ENCODE measurements at regions not wholly inside any gene's neighbourhood (a gene's known extent, or its start where the extent isn't known, plus 50 kb on each side); places are given as distances from the start of the nearest gene placed in this dataset.
"Not testable (repeated sequence)": the region's sequence is repeated elsewhere in the genome, so short reads cannot be mapped to it uniquely, and the experiment has no call there.

GRCh38 chr11:89545691-89546090, 54.5 kb upstream of the NOX4 start:
- no peak for DNase-seq

GRCh38 chr11:89555781-89556180, 64.6 kb upstream of the NOX4 start:
- not testable (repeated sequence) for DNase-seq

- peak; percentile 37 for DNase-seq
Observed at GRCh38 chr11:89556731-89557707, 65.8 kb upstream of the NOX4 start.

GRCh38 chr11:89560598-89560997, 69.4 kb upstream of the NOX4 start:
- DNase-seq, result not testable (repeated sequence)

- not testable (repeated sequence) for DNase-seq
Observed at GRCh38 chr11:89562731-89563130, 71.6 kb upstream of the NOX4 start.

DNA sequence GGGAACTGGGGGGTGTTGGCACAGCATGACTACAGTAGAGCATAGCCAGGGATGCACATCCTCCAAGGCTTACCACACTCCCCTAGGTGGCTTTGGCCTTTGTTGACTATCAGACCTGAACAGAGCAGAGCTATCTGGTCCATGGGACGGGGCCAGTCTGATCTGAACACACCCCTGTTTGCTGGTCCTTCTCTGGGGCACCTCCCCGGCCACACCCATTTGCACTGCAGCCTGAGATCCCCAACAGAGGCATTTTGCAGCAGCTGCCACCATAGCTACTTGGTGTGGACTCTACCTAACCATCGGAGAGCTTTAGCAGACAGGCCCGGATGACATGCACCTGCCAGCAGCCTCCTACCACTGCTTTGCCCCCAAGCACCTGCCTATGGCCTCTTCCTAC, 75.8 kb upstream of the NOX4 start:
- no peak for DNase-seq

DNA sequence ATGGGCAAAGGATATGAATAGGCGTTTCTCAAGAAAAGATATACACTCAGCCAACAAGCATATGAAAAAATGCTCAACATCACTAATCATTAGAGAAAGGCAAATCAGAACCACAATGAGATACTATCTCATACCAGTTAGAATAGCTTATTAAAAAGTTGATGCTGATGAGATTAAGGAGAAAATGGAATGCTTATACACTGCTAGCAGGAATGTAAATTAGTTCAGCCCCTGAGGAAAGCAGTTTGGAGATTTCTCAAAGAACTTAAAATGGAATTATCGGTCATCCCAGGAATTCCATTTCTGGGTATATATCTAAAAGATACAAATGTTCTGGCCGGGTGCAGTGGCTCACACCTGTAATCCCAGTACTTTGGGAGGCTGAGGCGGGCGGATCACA, 78.2 kb upstream of the NOX4 start:
- not testable (repeated sequence) for DNase-seq

DNA sequence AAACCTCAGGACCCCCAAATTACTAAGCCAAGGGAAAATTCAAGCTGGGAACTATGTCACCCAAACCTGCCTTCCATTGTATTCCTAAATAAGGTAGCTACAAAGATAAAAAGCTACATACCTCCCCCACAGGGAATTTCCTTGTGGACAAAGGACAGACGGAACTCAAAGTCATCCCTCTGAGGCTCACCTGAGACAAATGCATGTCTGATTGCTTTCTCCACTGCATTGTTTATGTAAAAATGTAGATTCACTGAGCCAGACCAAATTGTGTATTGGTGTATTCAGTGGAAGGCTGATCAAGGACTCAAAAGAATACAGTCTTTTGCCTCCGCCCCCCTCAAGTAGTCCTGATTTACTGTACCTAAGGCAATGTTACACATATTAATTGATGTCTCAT, 80.5 kb upstream of the NOX4 start:
- not testable (repeated sequence) for DNase-seq

DNA sequence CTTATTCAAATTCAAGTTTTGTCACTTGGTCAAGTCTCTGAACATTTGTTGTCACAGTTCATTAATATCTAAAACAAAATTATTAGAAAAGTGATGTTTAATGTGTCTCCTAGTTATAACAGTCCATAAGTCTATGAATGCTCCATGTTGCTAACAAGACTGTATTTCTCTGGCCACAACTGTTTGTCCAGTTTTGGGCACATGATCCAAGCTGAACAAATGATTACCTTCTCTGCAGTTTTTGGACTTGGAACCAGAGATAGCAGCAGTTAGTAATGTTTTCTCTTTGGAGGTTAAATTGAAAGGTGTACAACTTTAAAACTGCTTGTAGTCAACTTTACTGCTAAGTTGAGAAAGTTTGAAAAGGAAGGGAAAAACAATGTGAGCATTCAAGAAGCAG, 84.7 kb upstream of the NOX4 start:
- DNase-seq, result not testable (repeated sequence)

GRCh38 chr11:89577428-89577827, 86.3 kb upstream of the NOX4 start:
- not testable (repeated sequence) for DNase-seq

DNA sequence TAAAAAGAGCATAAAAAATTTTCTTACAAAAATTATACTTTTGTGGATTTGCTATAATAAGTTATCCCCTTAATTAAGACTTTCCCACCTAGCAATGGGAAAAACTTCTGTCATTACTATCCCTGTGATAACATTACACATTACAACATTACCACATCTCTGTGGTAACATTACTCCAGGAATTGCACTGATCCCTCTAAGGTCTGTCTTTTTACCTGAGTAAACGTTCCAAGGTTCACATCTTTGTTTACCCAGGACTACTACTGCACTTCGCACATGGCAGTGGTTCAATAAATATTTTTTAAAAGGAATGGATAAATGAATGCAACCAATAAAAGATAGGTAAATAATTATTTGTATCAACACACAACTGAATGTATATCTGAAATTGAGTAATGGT, 92.4 kb upstream of the NOX4 start:
- DNase-seq, result no peak

DNA sequence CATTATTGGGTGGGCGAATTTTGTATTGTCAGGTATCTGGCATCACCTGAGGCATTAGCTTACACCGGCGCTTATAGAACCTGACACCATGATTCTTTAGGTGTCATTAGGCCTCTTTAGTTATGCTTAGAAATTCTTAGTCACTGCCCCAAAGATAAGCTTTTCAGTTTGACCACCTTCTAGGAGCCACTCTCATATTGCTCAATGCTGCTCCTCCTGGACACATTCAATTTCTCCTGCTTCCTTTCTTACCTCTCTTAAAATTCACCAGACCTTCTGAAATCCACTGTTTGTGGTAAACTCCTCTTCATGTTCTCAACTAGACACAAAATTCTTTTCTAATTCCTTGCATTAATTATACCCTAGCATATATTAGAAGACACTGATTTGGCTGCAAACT, 93.9 kb upstream of the NOX4 start:
- not testable (repeated sequence) for DNase-seq

- not testable (repeated sequence) for DNase-seq
Observed at GRCh38 chr11:89585471-89585870, 94.3 kb upstream of the NOX4 start.

GRCh38 chr11:89589413-89589812, 98.2 kb upstream of the NOX4 start:
- not testable (repeated sequence) for DNase-seq

GRCh38 chr11:89590008-89590632, 98.9 kb upstream of the NOX4 start:
- DNase-seq, result not testable (repeated sequence)

DNA sequence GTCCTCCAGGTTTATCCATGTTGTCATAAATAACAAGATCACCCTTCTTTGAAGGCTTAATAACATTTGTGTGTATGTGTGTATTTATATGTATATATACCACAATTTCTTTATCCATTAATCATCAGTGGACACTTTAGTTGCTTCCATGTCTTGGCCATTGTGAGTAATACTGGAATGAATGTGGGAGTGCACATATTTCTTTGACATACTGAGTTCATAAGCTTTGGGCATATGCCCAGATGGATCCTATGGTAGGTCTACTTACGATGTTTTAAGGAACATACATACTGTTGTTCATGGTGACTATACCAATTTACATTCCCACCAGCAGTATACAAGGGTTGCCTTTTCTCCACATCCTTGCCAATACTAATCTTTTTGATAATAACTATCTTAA, 108.8 kb upstream of the TRIM77 start:
- not testable (repeated sequence) for DNase-seq

- DNase-seq, result no peak
Observed at GRCh38 chr11:89604281-89604680, 105.8 kb upstream of the TRIM77 start.

DNA sequence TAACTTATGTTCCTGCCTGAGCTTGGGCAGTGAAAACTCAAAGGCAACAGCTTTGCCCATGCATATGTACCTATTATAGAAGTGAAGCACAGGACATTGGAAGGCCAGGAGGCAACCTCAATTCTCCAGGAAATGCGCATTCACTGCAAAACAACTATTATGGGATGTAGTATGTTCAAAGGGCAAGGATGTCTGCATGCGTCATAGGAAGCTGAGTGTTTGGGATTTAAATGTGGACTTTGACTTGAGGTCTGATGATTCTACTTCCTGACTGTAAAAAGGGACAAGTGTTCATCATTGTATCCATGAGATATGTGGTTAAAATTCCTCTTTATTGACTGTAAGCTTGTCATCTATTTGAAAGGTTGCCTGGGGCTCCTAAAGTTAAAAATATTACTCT, 103.3 kb upstream of the TRIM77 start:
- DNase-seq, result not testable (repeated sequence)

DNA sequence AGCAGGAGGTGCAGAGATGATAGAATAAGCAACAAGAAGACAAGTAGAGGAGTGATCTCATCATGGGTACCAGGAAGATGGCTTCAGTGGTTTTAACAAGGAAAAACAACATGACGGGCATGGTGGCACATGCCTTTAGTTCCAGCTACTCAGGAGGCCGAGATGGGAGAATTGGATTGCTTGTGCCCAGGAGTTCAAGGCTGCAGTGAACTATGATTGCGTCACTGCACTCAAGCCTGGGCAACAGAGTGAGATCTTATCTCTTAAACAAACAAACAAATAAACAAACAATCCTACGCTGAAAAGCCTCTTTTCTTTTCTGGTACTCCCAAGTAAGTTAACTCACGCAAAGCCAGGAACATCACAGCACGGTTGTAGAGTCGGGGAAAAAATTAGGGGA, 102.6 kb upstream of the TRIM77 start:
- not testable (repeated sequence) for DNase-seq

GRCh38 chr11:89608234-89608966, 101.7 kb upstream of the TRIM77 start:
- DNase-seq, result no peak

DNA sequence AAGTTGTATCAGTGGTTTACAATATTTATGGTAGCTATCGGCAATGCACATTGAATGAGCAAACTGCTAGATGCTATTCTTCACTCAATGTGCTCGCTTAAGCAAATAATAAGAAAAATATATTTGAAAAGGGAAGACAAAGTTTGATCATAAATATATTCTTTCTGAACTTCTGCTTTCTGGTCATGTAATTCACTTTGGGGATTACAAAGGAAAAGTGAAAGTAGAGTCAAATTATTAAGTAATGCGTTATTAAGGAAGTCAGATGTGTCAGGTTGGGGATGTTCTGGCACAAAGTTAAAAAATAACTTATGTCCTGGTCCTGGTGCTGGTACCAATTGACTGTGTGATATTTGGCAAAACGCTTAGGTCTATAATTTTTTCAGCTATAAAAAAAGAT, 98.0 kb upstream of the TRIM77 start:
- DNase-seq, result no peak

- no peak for DNase-seq
Observed at GRCh38 chr11:89613911-89614310, 96.2 kb upstream of the TRIM77 start.

- not testable (repeated sequence) for DNase-seq
Observed at GRCh38 chr11:89614428-89614827, 95.7 kb upstream of the TRIM77 start.
